Endothelial cell (in vitro differentiated cells): ENCODE measurements at regions not wholly inside any gene's neighbourhood (a gene's known extent, or its start where the extent isn't known, plus 50 kb on each side); places are given as distances from the start of the nearest gene placed in this dataset.

Experiments
- DNase-seq: peaks from one replicate; pipeline ENCODE4 v3.0.0; 2021; ENCODE audit warnings: low spot score
- H3K27ac Mint-ChIP-seq: one replicate; pipeline ENCODE4 v1.8.0; 2021; ENCODE audit warnings: mixed read lengths, inconsistent platforms; ENCODE audit not compliant: unreplicated experiment
- H3K27me3 Mint-ChIP-seq: one replicate; pipeline ENCODE4 v1.8.0; 2021; ENCODE audit warnings: mild to moderate bottlenecking, moderate library complexity, mixed read lengths, inconsistent platforms; ENCODE audit not compliant: unreplicated experiment
- H3K36me3 Mint-ChIP-seq: one replicate; pipeline ENCODE4 v1.8.0; 2021; ENCODE audit warnings: mild to moderate bottlenecking, low read depth, mixed read lengths, inconsistent platforms; ENCODE audit not compliant: unreplicated experiment
- H3K4me1 Mint-ChIP-seq: one replicate; pipeline ENCODE4 v1.8.0; 2021; ENCODE audit warnings: mild to moderate bottlenecking, mixed read lengths, inconsistent platforms; ENCODE audit not compliant: unreplicated experiment
- H3K4me3 Mint-ChIP-seq: one replicate; pipeline ENCODE4 v1.8.0; 2021; ENCODE audit warnings: mild to moderate bottlenecking, mixed read lengths, inconsistent platforms; ENCODE audit not compliant: unreplicated experiment
- H3K9me3 Mint-ChIP-seq: one replicate; pipeline ENCODE4 v1.8.0; 2021; ENCODE audit warnings: mixed read lengths, inconsistent platforms; ENCODE audit not compliant: unreplicated experiment
- CTCF ChIP-seq: fragments of 200-600 bp; sonication (generic); IDR thresholded peaks from one replicate; pipeline ENCODE4 v1.5.0; 2021; ENCODE audit warnings: antibody characterized with exemption; ENCODE audit not compliant: unreplicated experiment

GRCh38 chr15:98063315-98063714, 102.8 kb downstream of the ARRDC4 start:
- Mint-ChIP-seq H3K9me3 (no peaks in the 10 kb centered on the region), H3K36me3 (no peaks in the 10 kb centered on the region), H3K4me1 (no peaks in the 10 kb centered on the region), H3K4me3 (no peak overlapping the region), H3K27ac (no peak overlapping the region), H3K27me3 (no peaks in the 10 kb centered on the region)
- DNase-seq: no peak
- no peak for TF ChIP-seq CTCF

GRCh38 chr15:98063871-98064270, 103.4 kb downstream of the ARRDC4 start:
- Mint-ChIP-seq H3K27ac (no peak overlapping the region), H3K4me3 (no peak overlapping the region), H3K36me3 (no peaks in the 10 kb centered on the region), H3K4me1 (no peaks in the 10 kb centered on the region), H3K9me3 (no peaks in the 10 kb centered on the region), H3K27me3 (no peaks in the 10 kb centered on the region)
- no peak for DNase-seq
- no peak for TF ChIP-seq CTCF

GRCh38 chr15:98067339-98067738, 106.8 kb downstream of the ARRDC4 start:
- Mint-ChIP-seq H3K9me3 (no peaks in the 10 kb centered on the region), H3K27me3 (no peaks in the 10 kb centered on the region), H3K4me3 (no peak overlapping the region), H3K36me3 (no peaks in the 10 kb centered on the region), H3K4me1 (no peaks in the 10 kb centered on the region), H3K27ac (no peak overlapping the region)
- no peak for TF ChIP-seq CTCF
- DNase-seq: no peak

GRCh38 chr15:98069256-98069655, 108.8 kb downstream of the ARRDC4 start:
- H3K9me3 Mint-ChIP-seq: no peaks in the 10 kb centered on the region
- H3K27ac Mint-ChIP-seq: no peak overlapping the region
- no peak overlapping the region for H3K4me3 Mint-ChIP-seq
- no peak for DNase-seq
- H3K36me3 Mint-ChIP-seq: no peaks in the 10 kb centered on the region
- no peaks in the 10 kb centered on the region for H3K27me3 Mint-ChIP-seq
- H3K4me1 Mint-ChIP-seq: no peaks in the 10 kb centered on the region
- no peak for TF ChIP-seq CTCF

- no peak overlapping the region for H3K27ac Mint-ChIP-seq
- H3K27me3 Mint-ChIP-seq: no peaks in the 10 kb centered on the region
- H3K9me3 Mint-ChIP-seq: no peaks in the 10 kb centered on the region
- H3K4me3 Mint-ChIP-seq: no peak overlapping the region
- no peak for TF ChIP-seq CTCF
- no peak for DNase-seq
- H3K36me3 Mint-ChIP-seq: no peaks in the 10 kb centered on the region
- H3K4me1 Mint-ChIP-seq: no peaks in the 10 kb centered on the region
Measured at GRCh38 chr15:98070137-98070536, 109.6 kb downstream of the ARRDC4 start.
